Glutamatergic neuron (in vitro differentiated cells): ENCODE measurements at regions not wholly inside any gene's neighbourhood (a gene's known extent, or its start where the extent isn't known, plus 50 kb on each side); places are given as distances from the start of the nearest gene placed in this dataset.
A peak's percentile ranks its signal among the peaks of the same experiment; 100 is the strongest.
"Not testable (repeated sequence)": the region's sequence is repeated elsewhere in the genome, so short reads cannot be mapped to it uniquely, and the experiment has no call there.

Experiments used
- DNase-seq: peaks from one replicate; pipeline ENCODE4 v3.0.0; 2022
- H3K27ac Mint-ChIP-seq: one replicate; pipeline ENCODE4 v1.8.0; 2020; ENCODE audit warnings: mild to moderate bottlenecking, mixed read lengths, inconsistent platforms; ENCODE audit not compliant: unreplicated experiment
- H3K27me3 Mint-ChIP-seq: one replicate; pipeline ENCODE4 v1.8.0; 2020; ENCODE audit warnings: mild to moderate bottlenecking, moderate library complexity, mixed read lengths, inconsistent platforms; ENCODE audit not compliant: unreplicated experiment
- H3K36me3 Mint-ChIP-seq: one replicate; pipeline ENCODE4 v1.8.0; 2020; ENCODE audit warnings: mild to moderate bottlenecking, mixed read lengths, inconsistent platforms; ENCODE audit not compliant: unreplicated experiment
- H3K4me1 Mint-ChIP-seq: one replicate; pipeline ENCODE4 v1.8.0; 2020; ENCODE audit warnings: mild to moderate bottlenecking, low read depth, mixed read lengths, inconsistent platforms; ENCODE audit not compliant: unreplicated experiment
- H3K4me3 Mint-ChIP-seq: one replicate; pipeline ENCODE4 v1.8.0; 2020; ENCODE audit warnings: mild to moderate bottlenecking, mixed read lengths, inconsistent platforms; ENCODE audit not compliant: unreplicated experiment
- H3K9me3 Mint-ChIP-seq: one replicate; pipeline ENCODE4 v1.8.0; 2020; ENCODE audit warnings: mild to moderate bottlenecking, moderate library complexity, mixed read lengths, inconsistent platforms; ENCODE audit not compliant: unreplicated experiment
- CTCF ChIP-seq: fragments of 200-600 bp; sonication (generic); IDR thresholded peaks from one replicate; pipeline ENCODE4 v1.5.0; 2021; ENCODE audit not compliant: partially characterized antibody, unreplicated experiment

DNA sequence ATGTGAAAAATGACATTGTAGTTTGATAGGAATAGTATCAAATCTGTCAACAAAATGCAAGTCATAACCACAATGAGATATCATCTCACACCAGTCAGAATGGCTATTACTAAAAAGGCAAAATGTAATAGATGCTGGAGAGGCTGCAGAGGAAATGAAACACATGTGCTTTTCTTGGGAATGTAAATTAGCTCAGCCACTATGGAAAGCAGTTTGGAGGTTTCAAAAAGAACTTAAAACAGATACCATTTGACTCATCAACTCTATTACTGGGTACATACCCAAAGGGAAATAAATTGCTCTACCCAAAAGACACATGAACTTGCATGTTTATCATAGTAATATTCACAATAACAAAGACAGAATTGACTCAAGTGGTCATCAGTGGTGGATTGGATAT is 572.6 kb downstream of the TRIB2 start:
- Mint-ChIP-seq H3K27ac (no peak overlapping the region), H3K4me3 (no peak overlapping the region), H3K4me1 (no peaks in the 10 kb centered on the region), H3K9me3 (peaks cover 2% of the 10 kb centered on the region), H3K27me3 (no peaks in the 10 kb centered on the region), H3K36me3 (no peaks in the 10 kb centered on the region)
- no peak for DNase-seq
- TF ChIP-seq CTCF = no peak

GRCh38 chr2:13308478-13308805 is 591.7 kb downstream of the TRIB2 start:
- not testable (repeated sequence) for H3K9me3 Mint-ChIP-seq, H3K27me3 Mint-ChIP-seq, DNase-seq, H3K27ac Mint-ChIP-seq, H3K4me3 Mint-ChIP-seq, H3K4me1 Mint-ChIP-seq, H3K36me3 Mint-ChIP-seq

GRCh38 chr2:13308989-13309388 is 592.3 kb downstream of the TRIB2 start:
- peak overlapping the region; percentile 67 for H3K4me3 Mint-ChIP-seq
- no peak overlapping the region for H3K27ac Mint-ChIP-seq
- H3K4me1 Mint-ChIP-seq = no peaks in the 10 kb centered on the region
- H3K36me3 Mint-ChIP-seq = no peaks in the 10 kb centered on the region
- no peak for TF ChIP-seq CTCF
- no peak for DNase-seq
- H3K27me3 Mint-ChIP-seq = no peaks in the 10 kb centered on the region
- no peaks in the 10 kb centered on the region for H3K9me3 Mint-ChIP-seq

DNA sequence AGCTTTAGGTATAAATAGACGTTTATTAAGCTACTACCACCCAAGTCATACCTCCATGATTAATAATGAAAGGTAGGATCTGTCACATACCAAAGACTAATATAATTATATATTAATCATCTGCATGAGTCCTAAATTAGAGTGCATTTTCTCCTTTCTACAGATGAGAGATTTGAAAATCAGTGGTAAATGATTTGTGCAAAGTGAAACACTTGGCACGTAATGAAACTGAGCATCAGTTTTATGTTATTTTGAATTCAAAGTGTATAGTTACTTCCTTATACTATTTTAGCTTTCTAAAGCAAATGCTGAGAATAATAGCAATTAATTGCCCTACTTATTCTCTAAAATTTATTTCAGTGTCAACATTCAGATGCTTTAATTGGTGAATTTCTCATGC is 615.3 kb downstream of the TRIB2 start:
- Mint-ChIP-seq H3K36me3 (no peaks in the 10 kb centered on the region), H3K4me1 (no peaks in the 10 kb centered on the region), H3K9me3 (no peaks in the 10 kb centered on the region), H3K27me3 (no peaks in the 10 kb centered on the region), H3K4me3 (no peak overlapping the region), H3K27ac (no peak overlapping the region)
- no peak for DNase-seq
- no peak for TF ChIP-seq CTCF

DNA sequence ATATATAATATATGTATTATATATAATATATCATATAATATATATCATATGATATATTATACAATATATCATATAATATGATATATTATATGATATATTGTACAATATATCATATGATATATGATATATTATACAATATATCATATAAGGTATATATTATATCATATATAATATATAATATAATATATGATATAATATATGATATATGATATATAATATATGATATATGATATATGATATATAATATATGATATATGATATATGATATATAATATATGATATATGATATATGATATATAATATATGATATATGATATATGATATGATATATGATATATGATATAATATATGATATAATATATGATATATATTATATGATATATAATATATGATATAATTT is 617.3 kb downstream of the TRIB2 start:
- H3K4me1 Mint-ChIP-seq, H3K27me3 Mint-ChIP-seq, H3K27ac Mint-ChIP-seq, H3K9me3 Mint-ChIP-seq, H3K36me3 Mint-ChIP-seq, H3K4me3 Mint-ChIP-seq, DNase-seq: not testable (repeated sequence)

GRCh38 chr2:13334545-13334944 is 617.8 kb downstream of the TRIB2 start:
- Mint-ChIP-seq H3K4me3 (no peak overlapping the region), H3K27ac (no peak overlapping the region), H3K9me3 (no peaks in the 10 kb centered on the region)

More at GRCh38 chr2:13334545-13334944, 617.8 kb downstream of the TRIB2 start:
- Mint-ChIP-seq H3K27me3 (no peaks in the 10 kb centered on the region), H3K36me3 (no peaks in the 10 kb centered on the region), H3K4me1 (no peaks in the 10 kb centered on the region)
- no peak for TF ChIP-seq CTCF
- DNase-seq = no peak
